Osteoblast (primary cell): ENCODE measurements at regions not wholly inside any gene's neighbourhood (a gene's known extent, or its start where the extent isn't known, plus 50 kb on each side); places are given as distances from the start of the nearest gene placed in this dataset.

Experiments used
- DNase-seq: peaks from one replicate; pipeline ENCODE4 v3.0.0; 2011; ENCODE audit warnings: low spot score, mixed read lengths; ENCODE audit not compliant: insufficient read length; ENCODE audit errors: missing footprints
- H2AFZ ChIP-seq: 2 replicates; pipeline ENCODE4 v1.6.0; 2011; ENCODE audit warnings: mild to moderate bottlenecking, low read length
- H3K27ac ChIP-seq: 2 replicates; pipeline ENCODE4 v1.5.1; 2011; ENCODE audit warnings: mild to moderate bottlenecking, low read depth, low read length, moderate library complexity
- H3K27me3 ChIP-seq: 2 replicates; pipeline ENCODE4 v1.6.0; 2012; ENCODE audit warnings: mild to moderate bottlenecking, control low read depth, inconsistent platforms, low read length, moderate library complexity; ENCODE audit not compliant: insufficient read depth
- H3K36me3 ChIP-seq: 2 replicates; pipeline ENCODE4 v1.5.1; 2011; ENCODE audit warnings: mild to moderate bottlenecking, low read length, control low read depth, moderate library complexity; ENCODE audit not compliant: insufficient read depth
- H3K4me1 ChIP-seq: 2 replicates; pipeline ENCODE4 v1.5.1; 2011; ENCODE audit warnings: mild to moderate bottlenecking, low read length, control low read depth, moderate library complexity; ENCODE audit not compliant: insufficient read depth
- H3K4me2 ChIP-seq: 2 replicates; pipeline ENCODE4 v1.6.0; 2011; ENCODE audit warnings: mild to moderate bottlenecking, low read length; ENCODE audit not compliant: insufficient read depth
- H3K4me3 ChIP-seq: fragments of 200-600 bp; sonication (generic); 3 replicates; pipeline ENCODE4 v1.5.1; 2012; ENCODE audit warnings: mild to moderate bottlenecking, low read length, inconsistent platforms; ENCODE audit not compliant: insufficient read depth
- H3K79me2 ChIP-seq: 2 replicates; pipeline ENCODE4 v1.6.0; 2012; ENCODE audit warnings: mild to moderate bottlenecking, low read length, control low read depth, inconsistent platforms; ENCODE audit not compliant: insufficient read depth
- H3K9me3 ChIP-seq: 2 replicates; pipeline ENCODE4 v1.5.1; 2011; ENCODE audit warnings: low read depth, low read length, control low read depth
- H4K20me1 ChIP-seq: 2 replicates; pipeline ENCODE4 v1.6.0; 2012; ENCODE audit warnings: mild to moderate bottlenecking, low read length, control low read depth; ENCODE audit not compliant: insufficient read depth
- TF ChIP-seq, protein P1 (sequence below): IDR thresholded peaks from 2 replicates; pipeline ENCODE4 v1.5.1; 2011; ENCODE audit warnings: mild to moderate bottlenecking, low read depth, low read length, moderate library complexity; ENCODE audit errors: extremely low read depth

DNA sequence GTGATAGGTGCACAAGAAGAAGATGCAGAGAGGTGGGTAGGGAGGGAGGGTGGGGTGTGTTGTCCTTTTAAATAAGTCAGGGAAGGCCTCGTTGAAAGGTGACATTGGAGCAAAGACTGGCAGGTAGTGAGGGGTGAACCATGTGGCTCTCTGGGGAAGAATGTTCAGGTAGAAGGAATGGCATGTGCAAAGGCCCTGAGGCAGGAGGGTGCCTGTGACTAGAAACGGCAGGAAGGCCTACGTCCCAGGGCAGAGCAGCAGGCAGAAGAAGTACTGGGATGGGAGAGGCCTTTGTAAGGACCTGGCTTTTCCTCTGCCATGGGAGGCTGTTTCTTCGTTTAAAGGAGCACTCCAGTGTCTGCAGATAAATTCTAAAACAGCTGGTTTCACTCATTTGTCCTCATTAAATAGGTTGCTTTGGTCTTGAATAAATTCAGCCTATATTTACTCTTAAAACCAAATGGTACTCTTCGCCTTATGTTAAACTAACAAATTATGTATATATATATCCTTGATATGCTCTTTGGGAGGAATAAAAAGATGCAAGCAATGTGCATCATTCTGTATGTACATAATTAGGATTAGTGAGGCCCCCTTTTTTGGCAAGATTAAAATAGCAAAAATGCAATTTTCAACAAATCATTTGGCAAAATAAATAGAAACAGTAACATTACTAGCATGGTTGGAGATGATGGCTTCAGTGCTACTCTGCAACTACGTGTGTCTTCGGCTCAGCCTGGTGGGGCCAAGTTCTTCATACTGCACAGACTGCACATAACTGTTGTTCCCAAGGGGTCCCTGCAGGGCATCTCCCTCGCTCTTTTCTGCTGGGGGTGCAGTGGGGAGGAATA, 151.4 kb downstream of the KLF13 start:
- H2AFZ ChIP-seq = no peak overlapping the region
- TF ChIP-seq, protein P1, sequence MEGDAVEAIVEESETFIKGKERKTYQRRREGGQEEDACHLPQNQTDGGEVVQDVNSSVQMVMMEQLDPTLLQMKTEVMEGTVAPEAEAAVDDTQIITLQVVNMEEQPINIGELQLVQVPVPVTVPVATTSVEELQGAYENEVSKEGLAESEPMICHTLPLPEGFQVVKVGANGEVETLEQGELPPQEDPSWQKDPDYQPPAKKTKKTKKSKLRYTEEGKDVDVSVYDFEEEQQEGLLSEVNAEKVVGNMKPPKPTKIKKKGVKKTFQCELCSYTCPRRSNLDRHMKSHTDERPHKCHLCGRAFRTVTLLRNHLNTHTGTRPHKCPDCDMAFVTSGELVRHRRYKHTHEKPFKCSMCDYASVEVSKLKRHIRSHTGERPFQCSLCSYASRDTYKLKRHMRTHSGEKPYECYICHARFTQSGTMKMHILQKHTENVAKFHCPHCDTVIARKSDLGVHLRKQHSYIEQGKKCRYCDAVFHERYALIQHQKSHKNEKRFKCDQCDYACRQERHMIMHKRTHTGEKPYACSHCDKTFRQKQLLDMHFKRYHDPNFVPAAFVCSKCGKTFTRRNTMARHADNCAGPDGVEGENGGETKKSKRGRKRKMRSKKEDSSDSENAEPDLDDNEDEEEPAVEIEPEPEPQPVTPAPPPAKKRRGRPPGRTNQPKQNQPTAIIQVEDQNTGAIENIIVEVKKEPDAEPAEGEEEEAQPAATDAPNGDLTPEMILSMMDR = no peak

GRCh38 chr15:31478702-31479221, 152.1 kb downstream of the KLF13 start:
- Histone ChIP-seq H3K4me2 (no peak overlapping the region), H3K9me3 (no peaks in the 10 kb centered on the region), H3K27ac (no peak overlapping the region), H2AFZ (no peak overlapping the region), H3K36me3 (no peaks in the 10 kb centered on the region), H3K27me3 (peaks cover 37% of the 10 kb centered on the region), H4K20me1 (no peaks in the 10 kb centered on the region), H3K4me1 (no peaks in the 10 kb centered on the region), H3K79me2 (no peaks in the 10 kb centered on the region), H3K4me3 (no peak overlapping the region)
- TF ChIP-seq, protein P1 = no peak
- no peak for DNase-seq

More for the DNA sequence above, 151.4 kb downstream of the KLF13 start:
- Histone ChIP-seq H3K79me2 (no peaks in the 10 kb centered on the region), H4K20me1 (no peaks in the 10 kb centered on the region), H3K27ac (no peak overlapping the region), H3K4me1 (peaks cover 6% of the 10 kb centered on the region), H3K4me2 (no peak overlapping the region), H3K27me3 (peaks cover 37% of the 10 kb centered on the region), H3K9me3 (no peaks in the 10 kb centered on the region), H3K36me3 (no peaks in the 10 kb centered on the region), H3K4me3 (no peak overlapping the region)
- no peak for DNase-seq

DNA sequence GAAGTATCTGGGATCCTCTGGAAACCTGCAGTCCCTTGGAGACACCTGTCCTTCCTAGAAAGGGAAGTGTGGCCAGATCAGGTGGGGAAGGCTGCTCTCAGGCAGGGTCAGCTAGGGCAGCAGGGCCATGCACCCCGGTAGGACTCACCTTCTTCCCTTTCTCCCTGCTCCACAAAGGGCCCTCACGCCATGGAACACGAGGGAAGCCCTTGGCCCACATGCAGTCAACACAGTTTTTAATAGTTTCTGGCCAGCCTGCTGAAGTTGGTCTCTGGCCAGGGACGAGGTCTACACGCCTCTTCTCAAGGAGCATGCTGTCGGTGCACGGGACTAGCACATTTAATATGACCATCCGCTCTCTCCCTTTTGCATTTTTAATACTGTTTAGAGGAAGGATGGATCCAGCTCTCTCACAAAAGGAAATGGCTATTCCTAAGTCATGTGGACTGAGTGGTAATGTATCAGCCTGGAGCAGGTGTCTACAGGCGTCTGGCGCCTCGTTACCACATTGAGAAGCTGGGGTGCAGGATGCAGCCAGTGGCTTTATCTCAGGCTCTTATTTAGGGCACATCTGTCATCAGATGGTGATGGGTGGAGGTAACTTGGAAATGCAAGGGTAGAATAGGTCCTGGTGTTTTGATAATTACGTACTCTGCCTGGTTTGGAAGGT, 153.9 kb downstream of the KLF13 start:
- DNase-seq = no peak
- Histone ChIP-seq H3K9me3 (no peaks in the 10 kb centered on the region), H3K36me3 (no peaks in the 10 kb centered on the region), H3K27ac (no peak overlapping the region), H3K4me2 (no peak overlapping the region), H3K27me3 (peaks cover 42% of the 10 kb centered on the region), H3K4me1 (no peaks in the 10 kb centered on the region), H3K4me3 (no peak overlapping the region), H4K20me1 (no peaks in the 10 kb centered on the region), H3K79me2 (no peaks in the 10 kb centered on the region), H2AFZ (no peak overlapping the region)
- TF ChIP-seq, protein P1 = no peak

DNA sequence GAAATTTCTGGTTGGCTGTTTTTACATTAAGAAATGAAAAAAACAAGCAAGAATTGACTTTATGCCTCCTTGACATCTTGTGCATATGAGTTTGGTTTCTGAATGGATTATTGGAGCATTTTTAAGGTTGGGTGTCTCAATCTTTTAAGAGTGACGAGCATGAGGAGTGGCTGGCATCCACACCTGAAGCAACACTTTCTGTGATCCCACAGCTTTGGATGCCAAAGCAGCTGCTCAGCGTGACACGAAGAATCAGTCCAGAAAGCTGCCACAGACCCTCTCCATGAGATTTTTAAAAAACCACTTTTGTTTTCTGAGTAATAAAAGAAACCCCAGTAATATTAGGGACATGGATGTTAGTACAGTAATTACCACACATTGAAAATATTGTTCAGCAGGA, 154.5 kb downstream of the KLF13 start:
- Histone ChIP-seq H3K27ac (no peak overlapping the region), H3K4me2 (no peak overlapping the region), H3K36me3 (no peaks in the 10 kb centered on the region), H3K4me3 (no peak overlapping the region), H3K79me2 (no peaks in the 10 kb centered on the region), H3K9me3 (no peaks in the 10 kb centered on the region), H4K20me1 (no peaks in the 10 kb centered on the region), H3K27me3 (peaks cover 42% of the 10 kb centered on the region), H2AFZ (no peak overlapping the region), H3K4me1 (no peaks in the 10 kb centered on the region)
- no peak for DNase-seq
- TF ChIP-seq, protein P1 = no peak
